ENCODE measurements at regions not wholly inside any gene's neighbourhood (a gene's known extent, or its start where the extent isn't known, plus 50 kb on each side); places are given as distances from the start of the nearest gene placed in this dataset.

DNA sequence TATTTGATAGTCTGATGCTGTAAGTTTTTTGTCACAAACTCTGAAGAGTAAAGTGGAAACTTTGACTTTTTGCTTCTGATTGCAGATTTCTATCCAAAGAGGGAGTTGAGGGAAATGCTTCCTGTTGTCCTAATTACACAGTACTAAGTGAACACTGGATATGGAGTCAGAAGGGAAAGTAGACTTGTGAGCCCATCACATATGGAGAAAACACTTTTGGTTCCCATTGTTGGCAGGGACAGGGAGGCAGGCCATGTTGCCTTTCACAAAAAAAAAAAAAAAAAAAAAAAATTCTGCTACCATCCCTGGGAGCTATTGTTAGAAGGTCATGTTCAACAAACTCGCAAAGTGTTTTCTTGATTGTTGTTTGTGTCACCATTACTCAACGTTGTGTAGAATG, 144.3 kb downstream of the RPIA start:
- DNase-seq: no peak
- WGBS, 2 donors: 84 to 85% methylated on average over 2 of the region's 2 CpGs

DNA sequence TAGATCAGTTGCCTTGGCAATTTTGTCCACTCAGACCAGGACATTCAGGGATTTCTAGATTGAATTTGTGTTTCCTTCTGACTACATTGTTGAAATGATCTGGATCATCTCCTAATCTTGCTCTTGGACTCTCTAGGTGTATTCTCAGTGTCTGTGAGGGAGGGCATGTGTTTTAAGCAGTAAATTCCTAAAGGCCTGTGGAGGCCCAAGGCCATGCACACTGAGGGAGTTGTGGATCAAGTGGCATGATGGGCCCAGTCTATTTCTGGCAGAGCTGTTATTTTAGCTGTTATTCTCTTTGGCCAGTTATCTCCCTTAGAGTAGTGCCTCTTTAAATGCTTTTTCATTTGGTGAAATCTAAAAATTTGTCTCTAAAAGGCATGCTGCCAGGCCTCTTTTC, 144.9 kb downstream of the RPIA start:
- Histone ChIP-seq H3K27me3 (ENCODE audit: control insufficient read depth in 3 of 3, insufficient read depth in 3 of 3, low read length in 2 of 3) (no peaks in the 10 kb centered on the region), H3K4me3 (no peak overlapping the region), H3K27ac (ENCODE audit: low read depth in 1 of 2, low read length in 1 of 2) (no peak overlapping the region), H3K9me3 (ENCODE audit: control insufficient read depth in 4 of 4, insufficient read depth in 3 of 4, low read length in 3 of 4) (peaks cover 0 to under 1% (median 0%) of the 10 kb centered on the region in 4 donors), H3K36me3 (ENCODE audit: control insufficient read depth in 4 of 4, insufficient read depth in 4 of 4, low read length in 4 of 4) (no peaks in the 10 kb centered on the region), H3K9ac (ENCODE audit: insufficient read depth in 1 of 2, low read length in 2 of 2) (no peak overlapping the region), H3K4me1 (ENCODE audit: control insufficient read depth in 5 of 5, insufficient read depth in 5 of 5, low read length in 5 of 5) (peaks cover 0 to 5% (median 0%) of the 10 kb centered on the region in 5 donors)
- DNase-seq (no peak), ATAC-seq (ENCODE audit: insufficient read depth, low FRiP score) (no peak)
- TF ChIP-seq, protein P1, sequence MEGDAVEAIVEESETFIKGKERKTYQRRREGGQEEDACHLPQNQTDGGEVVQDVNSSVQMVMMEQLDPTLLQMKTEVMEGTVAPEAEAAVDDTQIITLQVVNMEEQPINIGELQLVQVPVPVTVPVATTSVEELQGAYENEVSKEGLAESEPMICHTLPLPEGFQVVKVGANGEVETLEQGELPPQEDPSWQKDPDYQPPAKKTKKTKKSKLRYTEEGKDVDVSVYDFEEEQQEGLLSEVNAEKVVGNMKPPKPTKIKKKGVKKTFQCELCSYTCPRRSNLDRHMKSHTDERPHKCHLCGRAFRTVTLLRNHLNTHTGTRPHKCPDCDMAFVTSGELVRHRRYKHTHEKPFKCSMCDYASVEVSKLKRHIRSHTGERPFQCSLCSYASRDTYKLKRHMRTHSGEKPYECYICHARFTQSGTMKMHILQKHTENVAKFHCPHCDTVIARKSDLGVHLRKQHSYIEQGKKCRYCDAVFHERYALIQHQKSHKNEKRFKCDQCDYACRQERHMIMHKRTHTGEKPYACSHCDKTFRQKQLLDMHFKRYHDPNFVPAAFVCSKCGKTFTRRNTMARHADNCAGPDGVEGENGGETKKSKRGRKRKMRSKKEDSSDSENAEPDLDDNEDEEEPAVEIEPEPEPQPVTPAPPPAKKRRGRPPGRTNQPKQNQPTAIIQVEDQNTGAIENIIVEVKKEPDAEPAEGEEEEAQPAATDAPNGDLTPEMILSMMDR (IDR thresholded peaks at IDR 0.05; ENCODE audit: control extremely low read depth, extremely low read depth): no peak

More for the DNA sequence above, 144.3 kb downstream of the RPIA start:
- H3K9me3 ChIP-seq (ENCODE audit: control insufficient read depth in 4 of 4, insufficient read depth in 3 of 4, low read length in 3 of 4): no peaks in the 10 kb centered on the region
- H3K4me3 ChIP-seq: no peak overlapping the region
- H3K36me3 ChIP-seq (ENCODE audit: control insufficient read depth in 4 of 4, insufficient read depth in 4 of 4, low read length in 4 of 4): no peaks in the 10 kb centered on the region
- ATAC-seq (ENCODE audit: insufficient read depth, low FRiP score): no peak
- peaks cover 0 to 4% (median 0%) of the 10 kb centered on the region in 5 donors for H3K4me1 ChIP-seq (ENCODE audit: control insufficient read depth in 5 of 5, insufficient read depth in 5 of 5, low read length in 5 of 5)
- TF ChIP-seq, protein P1 (IDR thresholded peaks at IDR 0.05; ENCODE audit: control extremely low read depth, extremely low read depth): no peak
- H3K27me3 ChIP-seq (ENCODE audit: control insufficient read depth in 3 of 3, insufficient read depth in 3 of 3, low read length in 2 of 3): no peaks in the 10 kb centered on the region
- H3K27ac ChIP-seq (ENCODE audit: low read depth in 1 of 2, low read length in 1 of 2): no peak overlapping the region
- H3K9ac ChIP-seq (ENCODE audit: insufficient read depth in 1 of 2, low read length in 2 of 2): no peak overlapping the region

DNA sequence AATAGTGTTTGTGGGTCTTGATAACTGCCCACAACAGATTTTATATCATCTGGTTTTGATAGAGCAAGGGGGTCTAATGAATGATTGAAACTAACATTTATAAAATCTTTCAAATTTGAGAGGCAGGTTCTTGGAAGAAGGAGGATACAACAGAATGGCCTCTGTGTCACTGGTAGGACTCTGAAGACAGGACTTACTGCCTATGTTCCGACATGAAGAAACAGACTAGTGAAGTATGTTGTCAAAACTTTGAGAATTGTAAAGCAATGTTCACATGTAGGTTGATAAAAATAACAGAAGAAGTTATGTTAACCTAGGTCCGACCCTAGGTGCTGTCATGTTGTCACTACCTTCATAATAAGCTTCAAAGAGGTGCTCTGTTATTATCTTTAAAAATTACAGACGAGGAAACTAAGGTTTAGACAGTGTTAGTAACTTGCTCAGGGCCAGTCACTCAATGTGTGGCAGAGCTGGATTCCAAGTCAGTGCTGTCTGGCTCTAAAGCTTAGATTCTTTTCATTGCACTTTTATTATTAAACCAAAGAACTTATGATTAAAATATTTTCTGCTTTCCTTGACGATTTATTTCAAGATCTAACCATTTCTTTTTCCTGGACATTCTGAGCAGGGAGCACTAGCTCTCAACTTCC, 146.2 kb downstream of the RPIA start:
- Histone ChIP-seq H3K36me3 (ENCODE audit: control insufficient read depth in 4 of 4, insufficient read depth in 4 of 4, low read length in 4 of 4) (no peaks in the 10 kb centered on the region), H3K27me3 (ENCODE audit: control insufficient read depth in 3 of 3, insufficient read depth in 3 of 3, low read length in 2 of 3) (no peaks in the 10 kb centered on the region), H3K4me3 (no peak overlapping the region), H3K9me3 (ENCODE audit: control insufficient read depth in 4 of 4, insufficient read depth in 3 of 4, low read length in 3 of 4) (peaks cover 0 to 2% (median 0%) of the 10 kb centered on the region in 4 donors), H3K4me1 (ENCODE audit: control insufficient read depth in 5 of 5, insufficient read depth in 5 of 5, low read length in 5 of 5) (peaks cover 0 to 8% (median 0%) of the 10 kb centered on the region in 5 donors), H3K9ac (ENCODE audit: insufficient read depth in 1 of 2, low read length in 2 of 2) (no peak overlapping the region), H3K27ac (ENCODE audit: low read depth in 1 of 2, low read length in 1 of 2) (no peak overlapping the region)
- ATAC-seq (ENCODE audit: insufficient read depth, low FRiP score) (no peak), DNase-seq (no peak)
- TF ChIP-seq, protein P1 (IDR thresholded peaks at IDR 0.05; ENCODE audit: control extremely low read depth, extremely low read depth): no peak
- WGBS, 2 donors: 88 to 93% methylated on average over 4 of the region's 4 CpGs

Data from lung (tissue), 11 donors.